ENCODE measurements at regions not wholly inside any gene's neighbourhood (a gene's known extent, or its start where the extent isn't known, plus 50 kb on each side); places are given as distances from the start of the nearest gene placed in this dataset.
"Not testable (repeated sequence)": the region's sequence is repeated elsewhere in the genome, so short reads cannot be mapped to it uniquely, and the experiment has no call there.

- no peak for ATAC-seq (replicated peaks)
- Mint-ChIP-seq H3K27ac (no peak overlapping the region), H3K4me1 (peaks cover 4% of the 10 kb centered on the region), H3K27me3 (peaks cover 3% of the 10 kb centered on the region), H3K36me3 (ENCODE audit: low read depth) (no peaks in the 10 kb centered on the region), H3K4me3 (no peak overlapping the region), H3K9me3 (no peaks in the 10 kb centered on the region)
These were observed 423.5 kb upstream of the RGMB start for GRCh38 chr5:98349990-98350365.

DNA sequence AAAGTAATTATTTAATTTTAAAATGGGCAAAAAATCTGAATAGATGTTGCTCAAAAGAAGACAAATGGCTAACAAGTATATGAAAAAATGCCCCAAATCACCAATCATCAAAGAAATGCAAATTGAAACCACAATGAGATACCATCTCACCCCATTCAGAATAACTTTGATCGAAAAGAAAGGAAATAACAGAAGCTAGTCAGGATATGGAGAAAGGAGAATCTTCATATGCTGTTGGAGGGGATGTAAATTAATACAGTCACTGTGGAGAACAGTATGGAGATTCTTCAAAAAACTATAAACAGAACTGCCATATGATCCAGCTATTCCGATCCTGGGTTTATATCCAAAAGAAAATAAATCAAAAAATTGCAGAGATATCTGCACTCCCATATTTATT, 418.5 kb upstream of the RGMB start:
- Mint-ChIP-seq H3K9me3 (peaks cover 6% of the 10 kb centered on the region), H3K27me3 (no peaks in the 10 kb centered on the region), H3K27ac (no peak overlapping the region), H3K4me3 (no peak overlapping the region), H3K36me3 (ENCODE audit: low read depth) (no peaks in the 10 kb centered on the region), H3K4me1 (peaks cover 4% of the 10 kb centered on the region)
- no peak for ATAC-seq (replicated peaks)

GRCh38 chr5:98360548-98360947, 412.9 kb upstream of the RGMB start:
- Mint-ChIP-seq H3K9me3 (peaks cover 9% of the 10 kb centered on the region), H3K27ac (no peak overlapping the region), H3K4me1 (no peaks in the 10 kb centered on the region), H3K4me3 (no peak overlapping the region), H3K36me3 (ENCODE audit: low read depth) (no peaks in the 10 kb centered on the region), H3K27me3 (peaks cover 3% of the 10 kb centered on the region)
- no peak for ATAC-seq (replicated peaks)

- Mint-ChIP-seq H3K36me3 (ENCODE audit: low read depth) (no peaks in the 10 kb centered on the region), H3K9me3 (peaks cover 9% of the 10 kb centered on the region), H3K4me3 (no peak overlapping the region), H3K4me1 (no peaks in the 10 kb centered on the region), H3K27ac (no peak overlapping the region), H3K27me3 (peaks cover 3% of the 10 kb centered on the region)
- ATAC-seq (replicated peaks) = no peak
These were observed 410.3 kb upstream of the RGMB start for GRCh38 chr5:98363157-98363556.

DNA sequence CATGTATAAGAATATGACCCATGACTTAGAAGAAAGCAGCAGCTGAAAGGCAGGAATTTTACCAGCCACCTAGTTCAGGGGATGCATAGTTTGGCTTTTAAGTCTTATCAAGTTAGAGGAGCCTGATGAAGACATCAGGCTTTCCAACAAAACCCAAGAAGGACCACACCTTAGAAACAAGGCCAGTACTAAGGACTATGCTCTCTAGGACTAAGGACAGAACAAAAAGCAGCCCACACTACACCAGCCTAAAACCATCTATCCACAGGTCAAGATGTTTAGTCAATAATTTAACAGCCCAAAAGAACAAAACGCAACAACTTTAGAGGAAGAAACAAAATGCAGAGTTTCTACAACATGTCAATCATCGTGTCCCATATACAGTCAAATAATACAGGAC, 408.9 kb upstream of the RGMB start:
- ATAC-seq (replicated peaks) = no peak
- Mint-ChIP-seq H3K27ac (no peak overlapping the region), H3K36me3 (ENCODE audit: low read depth) (no peaks in the 10 kb centered on the region), H3K9me3 (peaks cover 5% of the 10 kb centered on the region), H3K4me1 (no peaks in the 10 kb centered on the region), H3K27me3 (peaks cover 3% of the 10 kb centered on the region), H3K4me3 (no peak overlapping the region)

DNA sequence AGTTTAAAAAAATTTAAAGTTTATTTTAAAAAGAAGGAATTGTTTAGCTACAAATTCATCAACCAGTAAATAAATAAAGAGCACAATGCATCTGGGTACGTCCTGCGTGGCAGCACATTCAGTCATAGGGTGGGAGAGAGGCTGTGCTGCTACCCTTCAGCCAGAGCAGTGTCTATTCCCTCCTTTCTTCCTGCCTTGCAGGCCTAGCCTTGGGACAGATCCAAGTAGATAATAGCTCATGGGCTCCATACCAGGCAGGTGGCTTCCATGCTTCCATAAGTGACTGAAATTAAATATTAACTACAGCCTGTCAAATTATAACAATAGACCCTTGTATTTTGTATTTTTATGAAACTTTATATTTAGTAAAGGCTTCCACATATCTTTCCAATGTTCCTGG, 408.3 kb upstream of the RGMB start:
- no peaks in the 10 kb centered on the region for H3K36me3 Mint-ChIP-seq (ENCODE audit: low read depth)
- no peaks in the 10 kb centered on the region for H3K4me1 Mint-ChIP-seq
- ATAC-seq (replicated peaks) = no peak
- no peak overlapping the region for H3K27ac Mint-ChIP-seq
- H3K9me3 Mint-ChIP-seq = peaks cover 3% of the 10 kb centered on the region
- H3K27me3 Mint-ChIP-seq = peaks cover 3% of the 10 kb centered on the region
- H3K4me3 Mint-ChIP-seq = no peak overlapping the region

DNA sequence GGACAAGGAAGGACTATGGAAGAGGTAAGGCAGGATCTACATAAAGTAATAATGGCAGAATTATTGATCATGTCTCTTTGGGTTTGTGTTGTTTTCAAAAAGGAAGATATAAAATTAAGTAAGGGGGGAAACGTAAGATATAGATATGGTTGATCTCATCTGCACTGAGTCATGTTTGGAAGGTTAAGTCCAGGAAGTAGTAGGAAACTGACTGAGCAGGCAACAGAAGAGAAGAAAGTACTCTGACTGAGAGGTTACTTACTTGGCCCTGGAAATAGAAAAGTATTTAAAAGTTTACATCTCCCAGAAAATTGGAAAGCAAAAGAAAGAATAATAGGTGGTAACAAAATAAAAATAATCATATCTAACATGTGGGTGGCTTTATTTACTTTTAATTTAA, 405.3 kb upstream of the RGMB start:
- H3K36me3 Mint-ChIP-seq (ENCODE audit: low read depth) = no peaks in the 10 kb centered on the region
- no peak for ATAC-seq (replicated peaks)
- no peaks in the 10 kb centered on the region for H3K9me3 Mint-ChIP-seq
- no peak overlapping the region for H3K4me3 Mint-ChIP-seq
- no peaks in the 10 kb centered on the region for H3K4me1 Mint-ChIP-seq
- no peak overlapping the region for H3K27ac Mint-ChIP-seq
- H3K27me3 Mint-ChIP-seq = no peaks in the 10 kb centered on the region

GRCh38 chr5:98372351-98372750, 401.1 kb upstream of the RGMB start:
- Mint-ChIP-seq H3K4me3 (no peak overlapping the region), H3K27me3 (no peaks in the 10 kb centered on the region), H3K4me1 (no peaks in the 10 kb centered on the region), H3K36me3 (ENCODE audit: low read depth) (no peaks in the 10 kb centered on the region), H3K27ac (no peak overlapping the region), H3K9me3 (no peaks in the 10 kb centered on the region)
- no peak for ATAC-seq (replicated peaks)

DNA sequence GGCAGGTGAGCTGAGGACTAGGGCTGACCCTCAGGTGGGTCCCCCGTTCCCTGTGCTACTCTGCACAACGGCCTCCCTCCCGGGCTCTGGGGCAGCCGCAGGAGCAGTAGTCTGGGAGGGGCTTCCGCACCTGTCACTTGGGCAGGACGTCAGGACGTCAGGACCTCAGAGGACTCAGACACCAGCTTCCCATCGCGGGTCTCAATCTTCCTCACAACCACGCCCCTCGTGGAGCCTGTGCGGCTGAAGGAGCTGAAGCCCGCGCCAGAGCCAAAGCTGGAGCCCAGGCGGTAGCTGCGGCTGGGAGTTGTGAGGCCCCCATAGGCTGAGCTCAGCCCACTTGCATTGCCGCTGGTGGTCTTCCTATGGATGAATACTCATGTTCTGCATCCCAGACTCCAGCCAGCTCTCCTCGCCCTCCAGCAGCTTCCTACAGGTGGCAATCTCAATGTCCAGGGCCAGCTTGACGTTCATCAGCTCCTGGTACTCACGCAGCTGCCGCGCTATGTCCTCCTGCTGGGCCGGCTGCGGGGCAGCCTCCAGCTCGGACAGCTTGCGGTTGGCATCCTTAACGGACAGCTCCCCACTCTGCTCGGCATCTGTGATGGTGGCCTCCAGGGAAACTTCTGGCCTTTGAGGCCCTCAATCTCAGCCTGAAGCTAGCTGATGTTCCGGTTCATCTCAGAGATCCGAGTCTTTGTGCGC, 381.4 kb upstream of the RGMB start:
- Mint-ChIP-seq H3K4me1 (no peaks in the 10 kb centered on the region), H3K27ac (no peak overlapping the region), H3K9me3 (no peaks in the 10 kb centered on the region), H3K36me3 (ENCODE audit: low read depth) (no peaks in the 10 kb centered on the region), H3K4me3 (no peak overlapping the region), H3K27me3 (peaks cover 5% of the 10 kb centered on the region)
- no peak for ATAC-seq (replicated peaks)

GRCh38 chr5:98393205-98393604, 380.3 kb upstream of the RGMB start:
- ATAC-seq (replicated peaks); H3K4me3 Mint-ChIP-seq; H3K36me3 Mint-ChIP-seq (ENCODE audit: low read depth); H3K27ac Mint-ChIP-seq; H3K9me3 Mint-ChIP-seq; H3K27me3 Mint-ChIP-seq; H3K4me1 Mint-ChIP-seq: not testable (repeated sequence)

GRCh38 chr5:98397081-98397480, 376.4 kb upstream of the RGMB start:
- Mint-ChIP-seq H3K4me3 (no peak overlapping the region), H3K27me3 (peaks cover 5% of the 10 kb centered on the region), H3K9me3 (no peaks in the 10 kb centered on the region), H3K27ac (no peak overlapping the region), H3K36me3 (ENCODE audit: low read depth) (no peaks in the 10 kb centered on the region), H3K4me1 (no peaks in the 10 kb centered on the region)
- no peak for ATAC-seq (replicated peaks)

GRCh38 chr5:98398465-98398864, 375.0 kb upstream of the RGMB start:
- no peaks in the 10 kb centered on the region for H3K4me1 Mint-ChIP-seq
- no peaks in the 10 kb centered on the region for H3K9me3 Mint-ChIP-seq
- no peaks in the 10 kb centered on the region for H3K36me3 Mint-ChIP-seq (ENCODE audit: low read depth)
- H3K4me3 Mint-ChIP-seq = no peak overlapping the region
- no peak for ATAC-seq (replicated peaks)
- H3K27me3 Mint-ChIP-seq = peaks cover 3% of the 10 kb centered on the region
- no peak overlapping the region for H3K27ac Mint-ChIP-seq

DNA sequence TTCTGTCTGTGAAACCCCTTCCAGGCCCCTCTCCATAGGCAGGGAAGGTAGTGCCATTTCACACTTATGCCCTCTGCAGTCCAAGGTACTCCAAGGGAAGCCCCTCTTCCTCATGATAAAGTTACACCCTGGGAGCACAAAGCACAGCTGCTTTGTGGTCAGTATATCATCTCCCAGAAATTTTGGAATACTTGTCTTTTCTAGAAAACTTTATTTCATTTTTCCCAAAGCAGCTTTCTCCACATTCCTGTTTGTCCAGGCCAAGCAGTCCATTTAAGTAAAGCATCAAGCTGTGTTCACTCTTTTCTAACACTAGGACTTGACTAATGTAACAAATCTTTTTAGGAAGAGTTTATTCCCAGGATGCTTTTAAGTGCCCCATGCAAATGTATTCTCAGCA, 371.8 kb upstream of the RGMB start:
- no peak for ATAC-seq (replicated peaks)
- no peak overlapping the region for H3K27ac Mint-ChIP-seq
- no peaks in the 10 kb centered on the region for H3K9me3 Mint-ChIP-seq
- H3K27me3 Mint-ChIP-seq = peaks cover 3% of the 10 kb centered on the region
- H3K4me1 Mint-ChIP-seq = no peaks in the 10 kb centered on the region
- no peaks in the 10 kb centered on the region for H3K36me3 Mint-ChIP-seq (ENCODE audit: low read depth)
- H3K4me3 Mint-ChIP-seq = no peak overlapping the region

DNA sequence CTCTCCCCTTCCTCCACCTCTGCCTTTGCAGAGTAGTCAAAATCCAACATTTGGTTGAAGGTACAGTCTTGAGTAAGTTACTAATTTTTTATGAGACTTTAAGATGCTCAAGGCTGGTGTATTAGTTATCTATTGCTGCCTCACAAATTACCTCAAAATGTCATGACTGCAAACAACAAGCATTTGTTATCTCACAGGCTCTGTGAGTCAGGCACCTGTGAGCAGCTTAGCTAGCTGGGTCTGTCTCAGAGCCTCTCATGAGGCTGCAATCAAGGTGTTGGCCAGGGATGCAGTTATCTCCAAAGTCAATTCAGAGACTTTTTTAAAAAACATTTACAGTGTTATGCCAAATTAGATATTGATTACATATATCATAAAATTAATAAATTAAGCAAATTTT, 371.3 kb upstream of the RGMB start:
- Mint-ChIP-seq H3K27me3 (peaks cover 3% of the 10 kb centered on the region), H3K36me3 (ENCODE audit: low read depth) (no peaks in the 10 kb centered on the region), H3K4me1 (no peaks in the 10 kb centered on the region), H3K27ac (no peak overlapping the region), H3K9me3 (no peaks in the 10 kb centered on the region), H3K4me3 (no peak overlapping the region)
- ATAC-seq (replicated peaks) = no peak

DNA sequence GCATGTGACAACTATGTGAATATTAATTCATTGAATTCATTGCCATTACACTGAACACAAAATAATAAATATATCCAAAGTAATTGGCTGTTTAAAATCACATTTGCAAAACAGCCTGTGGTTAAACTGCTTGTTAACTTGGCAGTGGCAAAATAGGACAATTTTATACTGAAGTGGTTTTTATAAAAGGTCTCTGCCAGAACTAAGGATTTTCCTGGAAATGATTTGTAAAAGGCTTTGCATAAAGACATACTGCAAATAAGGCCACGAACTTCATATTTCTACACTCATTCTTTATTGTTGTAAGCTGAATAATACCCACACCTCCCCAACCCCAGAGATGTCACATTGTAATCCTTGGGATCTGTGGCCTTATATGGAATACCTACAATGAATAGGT, 370.3 kb upstream of the RGMB start:
- ATAC-seq (replicated peaks) = no peak
- H3K36me3 Mint-ChIP-seq (ENCODE audit: low read depth) = no peaks in the 10 kb centered on the region
- H3K4me1 Mint-ChIP-seq = no peaks in the 10 kb centered on the region
- H3K27me3 Mint-ChIP-seq = peaks cover 3% of the 10 kb centered on the region
- H3K9me3 Mint-ChIP-seq = no peaks in the 10 kb centered on the region
- no peak overlapping the region for H3K4me3 Mint-ChIP-seq
- no peak overlapping the region for H3K27ac Mint-ChIP-seq

- ATAC-seq (replicated peaks) = peak; percentile 62
- no peaks in the 10 kb centered on the region for H3K4me1 Mint-ChIP-seq
- H3K27ac Mint-ChIP-seq = peak overlapping the region; percentile 29
- no peaks in the 10 kb centered on the region for H3K27me3 Mint-ChIP-seq
- no peaks in the 10 kb centered on the region for H3K36me3 Mint-ChIP-seq (ENCODE audit: low read depth)
- no peaks in the 10 kb centered on the region for H3K9me3 Mint-ChIP-seq
- no peak overlapping the region for H3K4me3 Mint-ChIP-seq
These were observed 358.5 kb upstream of the RGMB start for GRCh38 chr5:98414938-98415337.

Measured in activated T-helper 17 cell treated with anti-CD3 and anti-CD28 coated beads, Interleukin-2, amount 50 U/mL, for 72 hours (primary cell).